A549 (cell line): ENCODE measurements at regions not wholly inside any gene's neighbourhood (a gene's known extent, or its start where the extent isn't known, plus 50 kb on each side); places are given as distances from the start of the nearest gene placed in this dataset.

Experiments
- CEBPB ChIP-seq, 2 experiments: fragments of >200 bp in 1 of 2; sonication (Bioruptor Twin) in 1 of 2; formaldehyde crosslinking in 1 of 2; IDR thresholded peaks; 2 replicates each; pipeline ENCODE4 v1.6.1; 2012 to 2016
- EP300 ChIP-seq, 2 experiments: fragments of >200 bp; sonication (Bioruptor Twin); formaldehyde crosslinking; IDR thresholded peaks; 2 replicates in 1 of 2; 3 replicates in 1 of 2; pipeline ENCODE4 v1.6.1; 2016 to 2017
- FOSL2 ChIP-seq, 2 experiments: fragments of 450-650 bp in 1 of 2; fragments of >200 bp in 1 of 2; sonication (Bioruptor Twin) in 1 of 2; formaldehyde crosslinking; IDR thresholded peaks; 2 replicates each; pipeline versions ENCODE4 v1.5.0 to v1.6.1; 2016 to 2020; ENCODE audit warnings: mild to moderate bottlenecking in 1 of 2, moderate library complexity in 1 of 2
- POLR2A ChIP-seq: IDR thresholded peaks from 2 replicates; pipeline ENCODE4 v1.6.1; 2012; ENCODE audit warnings: mild to moderate bottlenecking, low read length
- ZC3H11A ChIP-seq: fragments of 450-650 bp; IDR thresholded peaks from 2 replicates; pipeline ENCODE4 v1.6.1; 2014; ENCODE audit warnings: antibody characterized with exemption, mild to moderate bottlenecking
- TF ChIP-seq, protein P1 (sequence below): fragments of >200 bp; sonication (Bioruptor Twin); formaldehyde crosslinking; IDR thresholded peaks from 3 replicates; pipeline ENCODE4 v1.5.1; 2016

DNA sequence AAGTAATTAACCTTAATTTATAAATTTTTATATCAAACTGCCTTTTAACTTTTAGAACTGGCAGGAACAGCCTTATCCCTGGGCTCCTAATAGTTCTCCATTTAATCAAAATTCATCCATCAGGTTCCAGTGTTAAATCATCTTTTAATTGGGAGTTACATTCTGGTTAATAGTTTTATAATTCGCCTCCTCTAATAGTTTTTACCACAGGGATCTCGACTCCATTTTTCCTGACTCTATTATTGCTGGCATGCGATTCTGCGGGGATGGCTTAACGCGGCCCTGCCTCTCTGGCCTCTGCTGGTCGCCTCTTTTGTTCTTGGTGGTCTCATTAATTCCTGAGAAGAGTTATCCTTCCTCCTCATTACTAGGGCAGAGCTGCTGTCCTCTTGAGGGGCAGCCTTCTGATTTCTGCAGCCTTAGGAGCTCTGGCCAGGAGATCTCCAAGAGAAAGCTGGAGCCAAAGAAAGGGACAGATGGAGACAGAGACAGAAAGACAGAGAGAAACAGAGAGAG, 71.1 kb downstream of the MRM1 start:
- TF ChIP-seq ZC3H11A (no peak), POLR2A (no peak), CEBPB (IDR thresholded peaks at IDR 0.05) (no peak), EP300 (IDR thresholded peaks at IDR 0.05) (no peak), FOSL2 (IDR thresholded peaks at IDR 0.05) (no peak), FOSL2 (CRISPR knock-in tag; IDR thresholded peaks at IDR 0.05) (no peak)
- TF ChIP-seq, protein P1, sequence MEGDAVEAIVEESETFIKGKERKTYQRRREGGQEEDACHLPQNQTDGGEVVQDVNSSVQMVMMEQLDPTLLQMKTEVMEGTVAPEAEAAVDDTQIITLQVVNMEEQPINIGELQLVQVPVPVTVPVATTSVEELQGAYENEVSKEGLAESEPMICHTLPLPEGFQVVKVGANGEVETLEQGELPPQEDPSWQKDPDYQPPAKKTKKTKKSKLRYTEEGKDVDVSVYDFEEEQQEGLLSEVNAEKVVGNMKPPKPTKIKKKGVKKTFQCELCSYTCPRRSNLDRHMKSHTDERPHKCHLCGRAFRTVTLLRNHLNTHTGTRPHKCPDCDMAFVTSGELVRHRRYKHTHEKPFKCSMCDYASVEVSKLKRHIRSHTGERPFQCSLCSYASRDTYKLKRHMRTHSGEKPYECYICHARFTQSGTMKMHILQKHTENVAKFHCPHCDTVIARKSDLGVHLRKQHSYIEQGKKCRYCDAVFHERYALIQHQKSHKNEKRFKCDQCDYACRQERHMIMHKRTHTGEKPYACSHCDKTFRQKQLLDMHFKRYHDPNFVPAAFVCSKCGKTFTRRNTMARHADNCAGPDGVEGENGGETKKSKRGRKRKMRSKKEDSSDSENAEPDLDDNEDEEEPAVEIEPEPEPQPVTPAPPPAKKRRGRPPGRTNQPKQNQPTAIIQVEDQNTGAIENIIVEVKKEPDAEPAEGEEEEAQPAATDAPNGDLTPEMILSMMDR: no peak
